ENCODE measurements at regions not wholly inside any gene's neighbourhood (a gene's known extent, or its start where the extent isn't known, plus 50 kb on each side); places are given as distances from the start of the nearest gene placed in this dataset.

DNA sequence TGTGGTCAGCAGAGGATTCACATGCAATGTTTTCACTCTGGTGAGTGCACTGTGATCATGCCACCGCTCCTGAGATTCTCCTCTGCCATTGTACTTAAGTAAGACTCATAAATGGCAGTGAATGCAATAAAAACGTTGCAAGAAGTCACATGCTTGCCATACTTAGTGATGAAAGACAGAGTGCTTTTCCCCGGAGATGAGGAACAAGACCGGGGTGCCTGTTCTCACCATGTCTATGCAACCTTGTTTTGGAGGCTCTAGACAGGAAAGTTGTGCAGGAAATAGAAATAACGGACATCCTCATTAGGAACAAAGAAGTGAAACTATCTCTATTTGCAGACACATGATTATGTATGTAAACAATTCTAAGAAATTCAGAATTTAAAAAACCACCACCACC is 84.7 kb upstream of the IRX2 start:
- ChIA-PET RAD21 (ENCODE audit: low non-redundant PET in 1 of 2, low total read pairs in 2 of 2, uncharacterized antibody in 2 of 2, unreplicated experiment in 2 of 2) (no interaction called here), CTCF (no interaction called here), POLR2A (no interaction called here)
- H3K9ac ChIP-seq (ENCODE audit: low read length): no peak overlapping the region
- H3K4me2 ChIP-seq (ENCODE audit: low read length): no peak overlapping the region
- BruUV-seq (replicated peaks): no TSS peak
- DNase-seq (ENCODE audit: low read depth, low spot score) (no peak), ATAC-seq (no peak)
- no peaks in the 10 kb centered on the region for H4K20me1 ChIP-seq (ENCODE audit: insufficient read depth)
- H3K36me3 ChIP-seq (ENCODE audit: control insufficient read depth in 1 of 2, insufficient read depth in 2 of 2, low read length in 2 of 2): no peaks in the 10 kb centered on the region
- no peaks in the 10 kb centered on the region for H3K79me2 ChIP-seq (ENCODE audit: insufficient read depth, low read length)
- no peaks in the 10 kb centered on the region for H3K27me3 ChIP-seq (ENCODE audit: insufficient read depth, low read length)
- no peak overlapping the region for H3K4me3 ChIP-seq (replicated peaks in 1 of 2; ENCODE audit: low read depth in 1 of 2, low read length in 2 of 2)
- no peaks in the 10 kb centered on the region for H3K9me2 ChIP-seq (ENCODE audit: insufficient read depth)
- no peak for TF ChIP-seq ELF1 (IDR thresholded peaks at IDR 0.05; ENCODE audit: borderline replicate concordance, low read depth)
- TF ChIP-seq ATF3 (IDR thresholded peaks at IDR 0.05): no peak
- TF ChIP-seq, protein P1, sequence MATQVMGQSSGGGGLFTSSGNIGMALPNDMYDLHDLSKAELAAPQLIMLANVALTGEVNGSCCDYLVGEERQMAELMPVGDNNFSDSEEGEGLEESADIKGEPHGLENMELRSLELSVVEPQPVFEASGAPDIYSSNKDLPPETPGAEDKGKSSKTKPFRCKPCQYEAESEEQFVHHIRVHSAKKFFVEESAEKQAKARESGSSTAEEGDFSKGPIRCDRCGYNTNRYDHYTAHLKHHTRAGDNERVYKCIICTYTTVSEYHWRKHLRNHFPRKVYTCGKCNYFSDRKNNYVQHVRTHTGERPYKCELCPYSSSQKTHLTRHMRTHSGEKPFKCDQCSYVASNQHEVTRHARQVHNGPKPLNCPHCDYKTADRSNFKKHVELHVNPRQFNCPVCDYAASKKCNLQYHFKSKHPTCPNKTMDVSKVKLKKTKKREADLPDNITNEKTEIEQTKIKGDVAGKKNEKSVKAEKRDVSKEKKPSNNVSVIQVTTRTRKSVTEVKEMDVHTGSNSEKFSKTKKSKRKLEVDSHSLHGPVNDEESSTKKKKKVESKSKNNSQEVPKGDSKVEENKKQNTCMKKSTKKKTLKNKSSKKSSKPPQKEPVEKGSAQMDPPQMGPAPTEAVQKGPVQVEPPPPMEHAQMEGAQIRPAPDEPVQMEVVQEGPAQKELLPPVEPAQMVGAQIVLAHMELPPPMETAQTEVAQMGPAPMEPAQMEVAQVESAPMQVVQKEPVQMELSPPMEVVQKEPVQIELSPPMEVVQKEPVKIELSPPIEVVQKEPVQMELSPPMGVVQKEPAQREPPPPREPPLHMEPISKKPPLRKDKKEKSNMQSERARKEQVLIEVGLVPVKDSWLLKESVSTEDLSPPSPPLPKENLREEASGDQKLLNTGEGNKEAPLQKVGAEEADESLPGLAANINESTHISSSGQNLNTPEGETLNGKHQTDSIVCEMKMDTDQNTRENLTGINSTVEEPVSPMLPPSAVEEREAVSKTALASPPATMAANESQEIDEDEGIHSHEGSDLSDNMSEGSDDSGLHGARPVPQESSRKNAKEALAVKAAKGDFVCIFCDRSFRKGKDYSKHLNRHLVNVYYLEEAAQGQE (IDR thresholded peaks at IDR 0.05; ENCODE audit: low read depth): no peak
- TF ChIP-seq CBX3 (IDR thresholded peaks at IDR 0.05; ENCODE audit: low read depth): no peak
- no peak for TF ChIP-seq EGR1 (IDR thresholded peaks at IDR 0.05; ENCODE audit: low read depth)
- no peak for TF ChIP-seq EZH2phosphoT487 (IDR thresholded peaks at IDR 0.05; ENCODE audit: borderline replicate concordance)
- TF ChIP-seq, protein P2, sequence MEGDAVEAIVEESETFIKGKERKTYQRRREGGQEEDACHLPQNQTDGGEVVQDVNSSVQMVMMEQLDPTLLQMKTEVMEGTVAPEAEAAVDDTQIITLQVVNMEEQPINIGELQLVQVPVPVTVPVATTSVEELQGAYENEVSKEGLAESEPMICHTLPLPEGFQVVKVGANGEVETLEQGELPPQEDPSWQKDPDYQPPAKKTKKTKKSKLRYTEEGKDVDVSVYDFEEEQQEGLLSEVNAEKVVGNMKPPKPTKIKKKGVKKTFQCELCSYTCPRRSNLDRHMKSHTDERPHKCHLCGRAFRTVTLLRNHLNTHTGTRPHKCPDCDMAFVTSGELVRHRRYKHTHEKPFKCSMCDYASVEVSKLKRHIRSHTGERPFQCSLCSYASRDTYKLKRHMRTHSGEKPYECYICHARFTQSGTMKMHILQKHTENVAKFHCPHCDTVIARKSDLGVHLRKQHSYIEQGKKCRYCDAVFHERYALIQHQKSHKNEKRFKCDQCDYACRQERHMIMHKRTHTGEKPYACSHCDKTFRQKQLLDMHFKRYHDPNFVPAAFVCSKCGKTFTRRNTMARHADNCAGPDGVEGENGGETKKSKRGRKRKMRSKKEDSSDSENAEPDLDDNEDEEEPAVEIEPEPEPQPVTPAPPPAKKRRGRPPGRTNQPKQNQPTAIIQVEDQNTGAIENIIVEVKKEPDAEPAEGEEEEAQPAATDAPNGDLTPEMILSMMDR (IDR thresholded peaks at IDR 0.05 in 2 of 3, conservative IDR thresholded peaks at IDR 0.05 in 1 of 3; ENCODE audit: borderline replicate concordance in 1 of 3, insufficient read depth in 1 of 3, low read depth in 2 of 3, low read length in 2 of 3): no peak
- TF ChIP-seq SP1 (IDR thresholded peaks at IDR 0.05; ENCODE audit: low read depth): no peak
- TF ChIP-seq TCF7L2 (IDR thresholded peaks at IDR 0.05; ENCODE audit: borderline replicate concordance, extremely low read depth, insufficient read depth, insufficient read length): no peak
- TF ChIP-seq MAX (IDR thresholded peaks at IDR 0.05): no peak
- TF ChIP-seq FOSL1 (IDR thresholded peaks at IDR 0.05; ENCODE audit: low read depth): no peak
- no peak for TF ChIP-seq SRF (IDR thresholded peaks at IDR 0.05; ENCODE audit: low read depth)
- no peak for TF ChIP-seq POLR2AphosphoS5 (IDR thresholded peaks at IDR 0.05; ENCODE audit: low read depth, low read length)
- no peak for TF ChIP-seq RAD21 (IDR thresholded peaks at IDR 0.05; ENCODE audit: low read depth)
- TF ChIP-seq SIN3A (IDR thresholded peaks at IDR 0.05; ENCODE audit: low read depth): no peak
- TF ChIP-seq CEBPB (IDR thresholded peaks at IDR 0.05; ENCODE audit: low read depth): no peak
- TF ChIP-seq ZNF274 (IDR thresholded peaks at IDR 0.05; ENCODE audit: low read depth, low read length): no peak
- TF ChIP-seq, protein P3, sequence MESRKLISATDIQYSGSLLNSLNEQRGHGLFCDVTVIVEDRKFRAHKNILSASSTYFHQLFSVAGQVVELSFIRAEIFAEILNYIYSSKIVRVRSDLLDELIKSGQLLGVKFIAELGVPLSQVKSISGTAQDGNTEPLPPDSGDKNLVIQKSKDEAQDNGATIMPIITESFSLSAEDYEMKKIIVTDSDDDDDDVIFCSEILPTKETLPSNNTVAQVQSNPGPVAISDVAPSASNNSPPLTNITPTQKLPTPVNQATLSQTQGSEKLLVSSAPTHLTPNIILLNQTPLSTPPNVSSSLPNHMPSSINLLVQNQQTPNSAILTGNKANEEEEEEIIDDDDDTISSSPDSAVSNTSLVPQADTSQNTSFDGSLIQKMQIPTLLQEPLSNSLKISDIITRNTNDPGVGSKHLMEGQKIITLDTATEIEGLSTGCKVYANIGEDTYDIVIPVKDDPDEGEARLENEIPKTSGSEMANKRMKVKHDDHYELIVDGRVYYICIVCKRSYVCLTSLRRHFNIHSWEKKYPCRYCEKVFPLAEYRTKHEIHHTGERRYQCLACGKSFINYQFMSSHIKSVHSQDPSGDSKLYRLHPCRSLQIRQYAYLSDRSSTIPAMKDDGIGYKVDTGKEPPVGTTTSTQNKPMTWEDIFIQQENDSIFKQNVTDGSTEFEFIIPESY (IDR thresholded peaks at IDR 0.05; ENCODE audit: extremely low read depth, insufficient replicate concordance, low read length): no peak
- no peak for TF ChIP-seq POLR2A (IDR thresholded peaks at IDR 0.05; ENCODE audit: borderline replicate concordance, extremely low read depth, insufficient read depth, insufficient read length)
- H2AFZ ChIP-seq (ENCODE audit: low read depth, low read length, poor library complexity, severe bottlenecking): no peak overlapping the region
- H3K27ac ChIP-seq (ENCODE audit: low read depth, low read length): no peak overlapping the region
- H3K4me1 ChIP-seq (ENCODE audit: control insufficient read depth in 1 of 2, insufficient read depth in 2 of 2, low read length in 2 of 2): no peaks in the 10 kb centered on the region
- H3K9me3 ChIP-seq (ENCODE audit: control insufficient read depth in 1 of 2, insufficient read depth in 1 of 2, low read depth in 1 of 2, low read length in 2 of 2): peaks cover 8 to 29% of the 10 kb centered on the region in 2 experiments; a peak in 2 of 4 replicates
- intact Hi-C loops (cut with micrococcal nuclease): no loop called here
